ENCODE measurements at regions not wholly inside any gene's neighbourhood (a gene's known extent, or its start where the extent isn't known, plus 50 kb on each side); places are given as distances from the start of the nearest gene placed in this dataset.

- TF ChIP-seq MXI1 (IDR thresholded peaks at IDR 0.05; ENCODE audit: borderline replicate concordance, low read depth, low read length), result no peak
- no peak for TF ChIP-seq NFE2L2 (IDR thresholded peaks at IDR 0.05; ENCODE audit: low read depth, low read length)
- no peak for TF ChIP-seq ELK1 (IDR thresholded peaks at IDR 0.05; ENCODE audit: borderline replicate concordance, low read depth, low read length)
- no peak for TF ChIP-seq POLR2A (IDR thresholded peaks at IDR 0.05; ENCODE audit: low read depth, low read length)
- TF ChIP-seq, protein P1, sequence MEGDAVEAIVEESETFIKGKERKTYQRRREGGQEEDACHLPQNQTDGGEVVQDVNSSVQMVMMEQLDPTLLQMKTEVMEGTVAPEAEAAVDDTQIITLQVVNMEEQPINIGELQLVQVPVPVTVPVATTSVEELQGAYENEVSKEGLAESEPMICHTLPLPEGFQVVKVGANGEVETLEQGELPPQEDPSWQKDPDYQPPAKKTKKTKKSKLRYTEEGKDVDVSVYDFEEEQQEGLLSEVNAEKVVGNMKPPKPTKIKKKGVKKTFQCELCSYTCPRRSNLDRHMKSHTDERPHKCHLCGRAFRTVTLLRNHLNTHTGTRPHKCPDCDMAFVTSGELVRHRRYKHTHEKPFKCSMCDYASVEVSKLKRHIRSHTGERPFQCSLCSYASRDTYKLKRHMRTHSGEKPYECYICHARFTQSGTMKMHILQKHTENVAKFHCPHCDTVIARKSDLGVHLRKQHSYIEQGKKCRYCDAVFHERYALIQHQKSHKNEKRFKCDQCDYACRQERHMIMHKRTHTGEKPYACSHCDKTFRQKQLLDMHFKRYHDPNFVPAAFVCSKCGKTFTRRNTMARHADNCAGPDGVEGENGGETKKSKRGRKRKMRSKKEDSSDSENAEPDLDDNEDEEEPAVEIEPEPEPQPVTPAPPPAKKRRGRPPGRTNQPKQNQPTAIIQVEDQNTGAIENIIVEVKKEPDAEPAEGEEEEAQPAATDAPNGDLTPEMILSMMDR (conservative IDR thresholded peaks at IDR 0.05; ENCODE audit: low read depth, low read length), result no peak
- TF ChIP-seq CHD1 (IDR thresholded peaks at IDR 0.05; ENCODE audit: low read depth, low read length), result no peak
- TF ChIP-seq, protein P2, sequence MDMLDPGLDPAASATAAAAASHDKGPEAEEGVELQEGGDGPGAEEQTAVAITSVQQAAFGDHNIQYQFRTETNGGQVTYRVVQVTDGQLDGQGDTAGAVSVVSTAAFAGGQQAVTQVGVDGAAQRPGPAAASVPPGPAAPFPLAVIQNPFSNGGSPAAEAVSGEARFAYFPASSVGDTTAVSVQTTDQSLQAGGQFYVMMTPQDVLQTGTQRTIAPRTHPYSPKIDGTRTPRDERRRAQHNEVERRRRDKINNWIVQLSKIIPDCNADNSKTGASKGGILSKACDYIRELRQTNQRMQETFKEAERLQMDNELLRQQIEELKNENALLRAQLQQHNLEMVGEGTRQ (IDR thresholded peaks at IDR 0.05; ENCODE audit: low read depth, low read length), result no peak
- no peak for TF ChIP-seq MAFK (IDR thresholded peaks at IDR 0.05; ENCODE audit: low read depth, low read length)
Observed at GRCh38 chr18:69216321-69216720, 184.4 kb upstream of the DOK6 start.
